ENCODE measurements at regions not wholly inside any gene's neighbourhood (a gene's known extent, or its start where the extent isn't known, plus 50 kb on each side); places are given as distances from the start of the nearest gene placed in this dataset.
"Not testable (repeated sequence)": the region's sequence is repeated elsewhere in the genome, so short reads cannot be mapped to it uniquely, and the experiment has no call there.

DNA sequence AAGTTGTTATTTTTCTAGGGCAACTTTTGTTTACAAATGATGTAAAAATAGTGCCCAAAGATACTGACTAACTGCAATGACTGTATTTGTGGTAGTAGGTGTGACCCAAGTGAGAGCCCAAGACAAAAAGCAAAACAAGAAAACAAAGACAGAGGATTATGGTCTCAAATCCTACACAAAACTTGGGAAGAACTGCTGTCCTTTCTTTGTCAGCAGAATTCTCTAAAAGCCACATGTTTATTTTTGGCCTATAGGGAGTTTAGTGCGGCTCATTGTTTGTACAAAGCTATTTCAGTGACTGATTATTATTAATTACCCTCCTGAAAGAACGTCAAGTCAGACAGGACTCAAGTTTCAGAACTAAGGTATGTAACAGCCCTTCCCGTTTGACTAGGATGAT lies 509.2 kb upstream of the SLC35B3 start:
- DNase-seq = no peak

- no peak for DNase-seq
Observed at GRCh38 chr6:8943073-8943472, 507.7 kb upstream of the SLC35B3 start.

DNA sequence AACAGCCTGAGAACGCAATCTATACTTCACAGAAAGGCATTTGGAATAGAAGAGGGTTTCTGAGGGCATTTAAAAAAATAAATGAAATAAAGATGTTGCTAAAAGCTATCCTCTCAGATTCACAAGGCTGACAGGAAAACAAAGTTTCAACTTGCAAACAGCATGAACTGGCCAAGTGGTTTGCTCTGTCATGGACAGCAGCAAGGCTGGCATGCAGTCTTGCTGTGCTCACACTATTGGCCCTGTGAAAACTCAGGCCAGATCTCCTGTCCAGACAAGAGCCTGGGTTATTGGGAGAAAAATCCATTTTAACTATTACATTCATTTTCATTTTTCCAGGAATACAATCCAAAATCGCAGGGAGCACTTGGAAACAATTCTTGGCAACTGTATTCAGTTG lies 506.2 kb upstream of the SLC35B3 start:
- DNase-seq = no peak

GRCh38 chr6:8940356-8940755 lies 505.0 kb upstream of the SLC35B3 start:
- DNase-seq = no peak

GRCh38 chr6:8939615-8940014 lies 504.3 kb upstream of the SLC35B3 start:
- DNase-seq = no peak

DNA sequence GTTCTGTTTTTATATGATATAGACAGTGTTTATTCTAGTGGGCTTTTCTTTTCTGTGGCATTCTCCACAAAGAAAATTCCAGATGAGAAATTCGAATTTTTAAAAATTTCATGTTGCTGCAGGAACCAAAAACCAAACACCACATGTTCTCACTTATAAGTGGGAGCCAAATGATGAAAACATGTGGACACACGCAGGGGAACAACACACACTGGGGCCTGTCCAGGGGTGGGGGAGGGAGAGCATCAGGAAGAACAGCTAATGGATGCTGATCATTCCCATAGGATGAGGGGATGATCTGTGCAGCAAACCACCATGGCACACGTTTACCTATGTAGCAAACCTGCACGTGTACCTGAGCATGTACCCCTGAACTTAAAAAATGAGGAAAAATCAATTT lies 499.0 kb upstream of the SLC35B3 start:
- DNase-seq = no peak

- no peak for DNase-seq
Observed at GRCh38 chr6:8930009-8930408, 494.7 kb upstream of the SLC35B3 start.

- DNase-seq = not testable (repeated sequence)
Observed at GRCh38 chr6:8920244-8920643, 484.9 kb upstream of the SLC35B3 start.

DNA sequence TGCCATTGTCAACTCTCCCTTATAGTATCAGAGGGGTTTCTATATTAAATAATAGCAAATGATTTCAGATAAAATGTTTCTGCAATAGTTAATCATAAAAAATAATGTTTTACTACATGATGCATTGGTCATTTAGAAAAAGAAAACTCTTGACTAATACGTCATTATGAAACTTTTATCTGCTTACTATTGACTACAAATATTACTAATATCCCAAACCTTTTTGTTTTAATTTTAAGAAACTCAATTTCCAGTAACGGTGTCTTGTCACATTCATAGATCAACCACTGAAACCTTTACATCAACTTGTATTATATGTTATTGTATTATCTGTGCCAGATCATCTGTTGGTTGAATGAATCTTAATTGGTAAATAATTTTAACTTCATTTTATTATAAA lies 482.9 kb upstream of the SLC35B3 start:
- no peak for DNase-seq

GRCh38 chr6:8914700-8915099 lies 479.4 kb upstream of the SLC35B3 start:
- no peak for DNase-seq

GRCh38 chr6:8908638-8909037 lies 473.3 kb upstream of the SLC35B3 start:
- DNase-seq = no peak

DNA sequence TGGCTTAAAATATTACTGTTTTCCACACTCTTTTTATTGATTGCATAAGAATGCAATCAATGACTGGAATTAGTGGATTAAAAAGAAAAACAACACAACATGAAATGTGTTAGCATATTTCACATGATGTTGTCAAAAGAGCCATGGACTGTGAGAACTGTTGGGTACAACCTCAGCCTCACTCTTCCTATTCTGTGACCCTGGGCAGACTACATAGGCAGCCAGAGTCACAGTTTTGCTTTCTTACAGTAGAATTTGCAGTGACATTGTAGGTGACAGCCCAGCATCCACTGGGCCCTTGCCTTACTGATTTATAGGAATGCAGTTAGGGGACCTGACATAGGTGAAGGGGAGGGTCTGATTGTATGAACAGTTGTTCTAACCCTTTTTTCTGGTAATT lies 471.4 kb upstream of the SLC35B3 start:
- DNase-seq = no peak

- DNase-seq = no peak
Observed at GRCh38 chr6:8905757-8906156, 470.4 kb upstream of the SLC35B3 start.

- no peak for DNase-seq
Observed at GRCh38 chr6:8904754-8905153, 469.4 kb upstream of the SLC35B3 start.

DNA sequence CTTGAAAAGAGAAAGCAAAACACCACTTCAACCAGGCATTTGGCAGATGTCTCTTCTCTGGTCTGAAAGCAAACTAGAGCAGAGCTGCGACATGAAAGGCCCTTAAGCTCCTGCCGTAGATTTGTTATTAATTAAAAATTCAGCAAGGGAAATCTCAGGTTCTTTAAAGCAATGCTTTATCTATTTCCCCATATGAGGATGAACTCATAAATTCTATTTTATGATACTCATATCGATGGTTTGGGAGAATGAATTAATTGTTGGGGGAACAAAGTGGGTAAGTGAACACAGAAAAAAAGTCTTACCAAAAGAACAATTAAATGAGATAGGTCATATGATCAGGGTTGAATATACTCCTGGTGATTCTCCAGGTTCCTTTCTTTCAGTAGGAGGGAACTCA lies 464.7 kb upstream of the SLC35B3 start:
- DNase-seq = no peak

GRCh38 chr6:8889514-8889913 lies 454.2 kb upstream of the SLC35B3 start:
- no peak for DNase-seq

DNA sequence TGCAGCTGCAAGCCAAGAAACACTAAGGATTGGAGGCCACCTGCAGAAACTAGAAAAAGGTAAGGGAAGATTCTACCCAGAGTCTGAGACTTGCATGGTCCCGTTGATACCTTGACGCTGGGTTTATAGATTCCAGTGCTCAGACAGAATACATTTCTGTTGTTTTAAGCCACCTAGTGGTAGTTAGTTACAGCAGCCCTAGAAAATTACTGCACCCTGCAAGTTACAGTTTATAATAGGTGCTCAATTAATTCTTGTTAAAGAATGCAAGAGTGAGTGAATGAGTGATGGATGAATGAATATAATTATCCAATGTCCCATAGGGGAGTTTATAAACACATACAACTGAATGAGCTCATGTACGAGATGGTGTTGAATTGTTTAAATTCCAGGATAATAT lies 453.1 kb upstream of the SLC35B3 start:
- no peak for DNase-seq

DNA sequence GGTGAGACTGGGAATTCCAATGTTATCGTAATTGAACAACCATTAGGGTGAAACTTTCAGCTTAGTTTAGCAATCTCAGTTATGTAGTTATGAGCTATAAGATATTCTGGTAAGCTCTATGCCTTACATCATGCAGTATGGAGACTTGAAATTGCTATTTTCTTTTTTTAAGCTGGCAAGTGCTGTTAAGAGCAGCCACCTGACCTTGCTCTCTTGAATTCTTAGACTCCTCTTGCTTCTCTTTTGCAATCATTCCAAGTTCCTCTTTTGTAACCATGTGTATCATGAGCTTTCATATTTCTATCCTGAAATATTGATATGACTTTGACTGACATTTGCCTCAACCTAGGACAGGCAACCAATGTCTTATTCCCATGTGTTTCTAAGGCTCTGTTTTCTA lies 446.3 kb upstream of the SLC35B3 start:
- no peak for DNase-seq

- no peak for DNase-seq
Observed at GRCh38 chr6:8879334-8879733, 444.0 kb upstream of the SLC35B3 start.

DNA sequence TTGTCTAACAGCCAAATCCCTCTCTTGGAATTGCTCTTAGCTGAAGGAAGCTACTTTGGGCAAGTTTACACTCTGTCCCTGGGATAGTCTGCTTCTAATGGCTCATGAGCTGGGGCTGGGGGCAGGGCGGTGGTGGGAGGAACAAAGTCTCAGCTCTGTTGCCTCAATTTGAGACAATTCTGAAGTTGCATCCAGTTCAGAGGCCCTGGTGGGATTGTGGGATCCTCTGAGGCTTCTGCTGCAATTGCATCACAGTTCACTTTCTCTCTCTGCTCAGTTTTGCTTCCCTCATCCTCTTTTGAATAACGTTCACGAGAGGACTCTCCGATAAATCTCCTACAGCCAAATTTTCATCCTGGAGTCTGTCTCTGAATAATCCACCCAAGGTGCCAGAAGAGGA lies 440.6 kb upstream of the SLC35B3 start:
- no peak for DNase-seq

DNA sequence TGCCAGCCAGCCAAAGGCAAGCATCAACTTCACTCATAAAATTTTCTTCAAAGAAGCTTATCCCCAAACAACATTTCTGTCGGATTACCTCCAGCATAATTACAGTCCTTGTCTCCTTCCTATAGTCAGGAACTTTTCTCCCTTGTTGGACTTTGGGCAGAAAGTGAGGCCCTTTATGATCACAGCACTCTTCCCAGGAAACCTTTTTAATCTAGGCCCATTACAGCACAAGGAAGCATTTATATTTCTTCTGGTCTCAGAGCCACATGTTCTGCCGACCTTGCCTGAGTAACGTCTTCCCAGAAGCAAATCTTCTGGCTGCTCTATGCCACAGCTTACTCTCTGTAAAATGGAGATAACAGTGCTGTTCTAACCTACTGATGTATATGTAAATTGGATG lies 437.2 kb upstream of the SLC35B3 start:
- DNase-seq = no peak

GRCh38 chr6:8865451-8865850 lies 430.1 kb upstream of the SLC35B3 start:
- DNase-seq = no peak

- no peak for DNase-seq
Observed at GRCh38 chr6:8860671-8861070, 425.3 kb upstream of the SLC35B3 start.

DNA sequence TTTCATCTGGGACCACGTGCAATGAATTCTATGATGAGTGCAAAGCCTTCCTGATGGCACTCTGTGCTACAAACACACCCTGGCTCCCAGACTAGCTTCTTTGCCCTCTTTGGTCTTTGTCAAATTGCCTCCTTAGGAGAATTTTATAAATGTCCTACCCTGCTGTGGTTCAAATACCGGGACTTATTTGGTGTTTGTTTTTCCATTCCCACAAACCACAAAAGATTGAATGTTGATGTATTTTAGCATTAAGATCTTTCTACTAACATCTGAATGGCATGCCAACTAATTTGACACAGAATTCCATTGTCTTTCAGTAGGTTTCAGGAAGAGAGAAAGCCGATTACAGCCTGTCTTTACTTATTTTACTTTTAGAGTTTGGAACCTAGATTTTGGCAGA lies 424.2 kb upstream of the SLC35B3 start:
- DNase-seq = no peak

DNA sequence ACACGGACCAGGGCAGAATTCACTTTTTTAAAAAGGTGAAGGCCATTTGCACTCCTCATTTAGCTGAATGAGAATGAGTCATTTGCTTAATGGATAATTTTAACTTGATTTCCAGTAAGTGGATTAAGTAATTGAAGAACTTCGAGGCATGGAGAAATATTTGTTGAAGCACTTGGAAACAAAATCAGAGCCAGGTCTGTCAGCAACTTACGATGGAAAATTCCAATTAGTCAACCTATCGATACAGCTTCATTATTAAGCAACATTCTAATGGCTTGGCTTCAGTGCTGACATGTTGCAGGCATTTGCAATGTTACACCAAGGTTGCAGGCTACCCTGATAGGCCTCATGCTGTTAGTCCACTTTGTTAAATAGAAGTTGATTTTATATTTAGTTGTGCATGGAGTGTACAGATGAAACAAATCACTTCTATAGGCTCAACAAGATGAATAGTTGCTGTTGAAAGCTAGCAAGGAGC lies 423.5 kb upstream of the SLC35B3 start:
- DNase-seq = no peak

- no peak for DNase-seq
Observed at GRCh38 chr6:8857160-8857559, 421.8 kb upstream of the SLC35B3 start.
